Small intestine (tissue), 7 donors: ENCODE measurements at regions not wholly inside any gene's neighbourhood (a gene's known extent, or its start where the extent isn't known, plus 50 kb on each side); places are given as distances from the start of the nearest gene placed in this dataset.

Source experiments
- DNase-seq, 2 donors: peaks; one replicate each; pipeline versions ENCODE4 v3.0.0 to v3.0.0-alpha.2; 2013
- FAIRE-seq: peaks from 2 replicates; lab custom pipeline; 2012; peaks lifted over from hg19 to GRCh38; lab: Jason Lieb, UNC
- H3K27ac ChIP-seq, 3 donors: one replicate each; pipeline ENCODE4 v1.5.1; 2013; ENCODE audit warnings: low read length in 2 of 3, mild to moderate bottlenecking in 2 of 3, control low read depth in 1 of 3, inconsistent platforms in 1 of 3, low read depth in 1 of 3, moderate library complexity in 1 of 3
- H3K27me3 ChIP-seq, 3 donors: one replicate each; pipeline ENCODE4 v1.6.1; 2013; ENCODE audit warnings: low read length in 3 of 3, inconsistent platforms in 1 of 3; ENCODE audit not compliant: control insufficient read depth in 3 of 3, insufficient read depth in 3 of 3
- H3K36me3 ChIP-seq, 3 donors: one replicate each; pipeline ENCODE4 v1.6.1; 2013; ENCODE audit warnings: low read length in 3 of 3, inconsistent platforms in 1 of 3, low read depth in 1 of 3, mild to moderate bottlenecking in 1 of 3, moderate library complexity in 1 of 3; ENCODE audit not compliant: control insufficient read depth in 3 of 3, insufficient read depth in 2 of 3
- H3K4me1 ChIP-seq, 3 donors: one replicate each; pipeline ENCODE4 v1.6.1; 2013; ENCODE audit warnings: low read length in 2 of 3, inconsistent platforms in 1 of 3, low read depth in 1 of 3, mild to moderate bottlenecking in 1 of 3, moderate library complexity in 1 of 3; ENCODE audit not compliant: control insufficient read depth in 3 of 3, insufficient read depth in 2 of 3
- H3K4me3 ChIP-seq, 3 donors: one replicate each; pipeline ENCODE4 v1.5.1; 2013; ENCODE audit warnings: low read length in 3 of 3, control low read depth in 1 of 3, inconsistent platforms in 1 of 3, low read depth in 1 of 3, mild to moderate bottlenecking in 1 of 3, moderate library complexity in 1 of 3
- H3K9me3 ChIP-seq, 2 donors: one replicate each; pipeline ENCODE4 v1.6.1; 2013; ENCODE audit warnings: low read depth in 1 of 2, low read length in 1 of 2; ENCODE audit not compliant: control insufficient read depth in 2 of 2, insufficient read depth in 1 of 2
- WGBS, 3 donors: extraction: QIAGEN DNeasy Blood & Tissue Kit; methylation state at CpG; one replicate each; pipeline ENCODE4 v1.1.7; 2013; 5-methylcytosine and 5-hydroxymethylcytosine counted together
- donor health status: healthy with polysubstance abuse.
- donor health status: control.
- donor health status: control.
- donor health status: Bipolar disorder and iron deficiency.
- donor health status: healthy.

GRCh38 chr11:92276773-92277172, 52.2 kb downstream of the FAT3 start:
- H3K27ac ChIP-seq, result no peak overlapping the region
- DNase-seq (no peak), FAIRE-seq (no peak)
- H3K4me1 ChIP-seq, result no peaks in the 10 kb centered on the region
- H3K27me3 ChIP-seq, result no peaks in the 10 kb centered on the region
- H3K4me3 ChIP-seq, result no peak overlapping the region
- no peaks in the 10 kb centered on the region for H3K36me3 ChIP-seq
- 82 to 87% (median 84%) methylated on average over 3 of the region's 3 CpGs for WGBS, 3 donors
- H3K9me3 ChIP-seq, result no peaks in the 10 kb centered on the region

DNA sequence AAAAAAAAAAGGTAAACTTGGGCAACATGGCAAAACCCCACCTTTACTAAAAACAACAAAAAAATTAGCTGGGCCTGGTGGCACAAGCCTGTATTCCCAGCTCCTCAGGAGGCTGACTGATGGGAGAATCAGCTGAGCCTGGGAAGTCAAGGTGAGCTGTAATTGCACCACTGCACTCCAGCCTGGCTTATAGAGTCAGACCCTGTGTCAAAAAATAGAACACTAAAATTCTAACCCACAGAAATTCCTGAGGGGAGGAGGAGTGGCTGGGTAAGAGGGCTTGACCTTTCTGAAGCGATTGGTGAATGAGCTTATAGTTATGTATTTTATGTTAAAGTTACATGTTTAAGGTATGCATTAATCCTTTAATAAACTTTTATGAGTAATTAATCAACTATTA, 53.3 kb downstream of the FAT3 start:
- H3K4me3 ChIP-seq, result no peak overlapping the region
- H3K9me3 ChIP-seq, result no peaks in the 10 kb centered on the region
- WGBS, 3 donors, result 80 to 96% (median 94%) methylated on average over 1 of the region's 1 CpG

GRCh38 chr11:92278791-92279433, 54.3 kb downstream of the FAT3 start:
- H3K4me3 ChIP-seq, result no peak overlapping the region

More for the DNA sequence above, 53.3 kb downstream of the FAT3 start:
- DNase-seq, result no peak
- Histone ChIP-seq H3K4me1 (no peaks in the 10 kb centered on the region), H3K27ac (no peak overlapping the region), H3K36me3 (no peaks in the 10 kb centered on the region), H3K27me3 (no peaks in the 10 kb centered on the region)
- FAIRE-seq, result no peak

DNA sequence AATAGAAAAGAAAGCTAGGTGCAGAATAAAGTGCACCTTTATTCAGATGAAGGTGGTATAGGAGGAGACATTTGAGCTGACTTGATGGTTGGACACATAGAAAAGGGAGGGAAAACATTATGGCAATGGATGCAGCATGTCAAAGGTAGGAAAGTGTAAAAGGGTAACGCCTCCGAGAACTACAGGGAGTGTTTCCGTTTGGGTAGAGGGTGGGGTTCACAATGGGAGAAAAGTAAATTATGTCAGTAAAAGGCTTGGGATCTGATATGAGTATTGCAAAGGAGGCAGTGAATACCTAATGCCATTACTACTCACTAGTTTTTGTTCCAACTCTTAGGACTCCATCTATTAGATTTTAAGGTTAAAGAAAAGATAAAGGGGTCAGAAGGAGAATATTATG, 59.5 kb downstream of the FAT3 start:
- Histone ChIP-seq H3K27ac (no peak overlapping the region), H3K9me3 (no peaks in the 10 kb centered on the region), H3K4me1 (no peaks in the 10 kb centered on the region), H3K27me3 (no peaks in the 10 kb centered on the region), H3K36me3 (no peaks in the 10 kb centered on the region), H3K4me3 (no peak overlapping the region)
- 73 to 82% (median 78%) methylated on average over 3 of the region's 3 CpGs for WGBS, 3 donors
- DNase-seq (no peak), FAIRE-seq (no peak)

More at GRCh38 chr11:92278791-92279433, 54.3 kb downstream of the FAT3 start:
- Histone ChIP-seq H3K27me3 (no peaks in the 10 kb centered on the region), H3K4me1 (no peaks in the 10 kb centered on the region), H3K9me3 (no peaks in the 10 kb centered on the region), H3K27ac (no peak overlapping the region), H3K36me3 (no peaks in the 10 kb centered on the region)
- WGBS, 3 donors, result 79 to 91% (median 85%) methylated on average over 1 of the region's 1 CpG
- FAIRE-seq (no peak), DNase-seq (no peak)

DNA sequence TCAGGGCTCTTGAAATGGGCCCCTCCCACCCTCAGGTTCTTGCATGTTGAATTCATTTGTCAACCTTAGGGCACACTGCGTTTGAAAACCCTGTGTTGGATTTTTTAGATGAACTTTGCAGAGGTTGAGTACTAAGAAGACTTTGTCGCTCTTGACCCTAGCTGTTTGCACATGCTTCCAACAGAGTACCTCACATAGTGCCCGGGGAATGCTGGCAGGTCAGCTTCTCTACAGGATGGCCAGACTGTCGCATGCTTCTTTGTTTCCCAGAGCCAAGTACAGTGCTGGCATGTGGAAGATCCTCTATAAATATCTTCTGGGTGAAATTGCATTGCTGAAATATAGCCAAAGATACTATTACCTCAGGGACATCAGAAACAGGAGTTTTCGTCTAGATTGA, 59.9 kb downstream of the FAT3 start:
- H3K27ac ChIP-seq, result no peak overlapping the region
- no peaks in the 10 kb centered on the region for H3K9me3 ChIP-seq
- DNase-seq, result no peak
- no peaks in the 10 kb centered on the region for H3K4me1 ChIP-seq
- no peak for FAIRE-seq
- no peaks in the 10 kb centered on the region for H3K27me3 ChIP-seq
- 83 to 89% (median 87%) methylated on average over 5 of the region's 5 CpGs for WGBS, 3 donors
- no peaks in the 10 kb centered on the region for H3K36me3 ChIP-seq
- H3K4me3 ChIP-seq, result no peak overlapping the region

GRCh38 chr11:92285776-92286175, 61.2 kb downstream of the FAT3 start:
- WGBS, 3 donors, result 83 to 91% (median 83%) methylated on average over 5 of the region's 5 CpGs
- FAIRE-seq, result no peak
- H3K36me3 ChIP-seq, result no peaks in the 10 kb centered on the region
- no peak for DNase-seq
- H3K9me3 ChIP-seq, result no peaks in the 10 kb centered on the region
- H3K27ac ChIP-seq, result no peak overlapping the region
- no peak overlapping the region for H3K4me3 ChIP-seq
- no peaks in the 10 kb centered on the region for H3K4me1 ChIP-seq
- no peaks in the 10 kb centered on the region for H3K27me3 ChIP-seq

- DNase-seq (peak; percentile 48 to 56), FAIRE-seq (no peak)
- H3K9me3 ChIP-seq, result no peaks in the 10 kb centered on the region
- WGBS, 3 donors, result 23 to 62% (median 53%) methylated on average over 2 of the region's 2 CpGs
- H3K36me3 ChIP-seq, result no peaks in the 10 kb centered on the region
- no peak overlapping the region for H3K27ac ChIP-seq
- H3K4me1 ChIP-seq, result no peaks in the 10 kb centered on the region
- H3K27me3 ChIP-seq, result no peaks in the 10 kb centered on the region
- no peak overlapping the region for H3K4me3 ChIP-seq
These were observed 62.1 kb downstream of the FAT3 start for GRCh38 chr11:92286709-92287108.

DNA sequence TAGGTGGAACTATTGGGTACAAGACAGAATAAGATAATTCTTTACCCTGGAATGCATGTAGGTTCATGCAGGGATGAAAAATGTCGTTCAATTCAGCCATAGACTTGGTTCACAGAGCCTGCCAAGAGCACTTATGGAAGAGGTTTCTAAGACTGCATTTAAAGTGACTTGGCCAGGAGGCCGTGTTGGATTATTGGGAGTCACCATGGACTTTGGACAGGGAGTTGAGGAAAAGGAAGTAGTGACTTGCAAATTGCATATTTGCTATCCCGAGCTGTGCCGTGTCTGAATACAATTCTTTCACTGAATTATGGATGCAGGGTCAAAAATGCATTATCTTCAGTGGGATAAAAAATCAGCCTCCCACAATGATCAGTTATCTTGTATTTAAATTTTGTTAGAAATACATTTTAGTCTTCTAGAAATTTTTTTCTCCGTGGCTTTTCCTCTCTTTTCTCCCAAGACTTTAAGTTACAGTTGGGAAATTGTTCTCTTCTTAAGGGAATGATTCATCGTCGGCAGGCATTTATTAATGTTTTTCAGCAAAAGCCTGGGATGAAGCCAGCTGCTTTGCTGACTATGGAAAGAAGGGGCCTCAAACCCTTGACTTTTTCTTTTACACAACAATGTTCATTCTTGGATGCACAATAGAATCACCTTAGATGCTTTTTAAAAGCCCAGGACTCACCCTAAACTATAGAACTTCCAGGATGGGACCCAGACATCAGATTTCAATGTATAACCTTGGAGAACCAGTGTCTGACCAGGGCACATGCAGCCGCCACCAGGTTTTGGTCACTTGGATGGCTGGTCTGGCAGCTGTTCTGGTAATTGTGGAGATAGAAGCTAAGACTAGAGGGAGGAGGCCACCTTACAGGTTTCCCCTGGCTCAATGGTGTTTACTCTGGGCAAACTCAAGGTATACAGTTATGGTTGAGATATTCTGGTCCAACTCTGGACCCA, 70.8 kb downstream of the FAT3 start:
- WGBS, 3 donors, result 24 to 51% (median 47%) methylated on average over 8 of the region's 8 CpGs
- no peaks in the 10 kb centered on the region for H3K4me1 ChIP-seq
- no peak for FAIRE-seq

More for the DNA sequence above, 70.8 kb downstream of the FAT3 start:
- Histone ChIP-seq H3K4me3 (no peak overlapping the region), H3K9me3 (no peaks in the 10 kb centered on the region), H3K27ac (no peak overlapping the region), H3K27me3 (no peaks in the 10 kb centered on the region), H3K36me3 (no peaks in the 10 kb centered on the region)
- DNase-seq, result peak; percentile 36 to 90
